GM12873 (cell line): ENCODE measurements at regions not wholly inside any gene's neighbourhood (a gene's known extent, or its start where the extent isn't known, plus 50 kb on each side); places are given as distances from the start of the nearest gene placed in this dataset.

Experiments used
- CTCF ChIP-seq: IDR thresholded peaks from 2 replicates; pipeline ENCODE4 v1.5.1; 2012; ENCODE audit warnings: low read depth, mild to moderate bottlenecking, moderate library complexity, low read length, control low read depth; ENCODE audit not compliant: insufficient read depth; ENCODE audit errors: missing control alignments

- TF ChIP-seq CTCF: no peak
Observed at GRCh38 chr6:87900160-87900698, 147.4 kb upstream of the SPACA1 start.

GRCh38 chr6:87899499-87900147 is 148.0 kb upstream of the SPACA1 start:
- no peak for TF ChIP-seq CTCF

GRCh38 chr6:87897663-87898062 is 150.0 kb upstream of the SPACA1 start:
- TF ChIP-seq CTCF: no peak

- TF ChIP-seq CTCF: no peak
Observed at GRCh38 chr6:87897013-87897412, 150.6 kb upstream of the SPACA1 start.

GRCh38 chr6:87887266-87887665 is 160.4 kb upstream of the SPACA1 start:
- no peak for TF ChIP-seq CTCF

GRCh38 chr6:87884203-87884602 is 163.4 kb upstream of the SPACA1 start:
- no peak for TF ChIP-seq CTCF

GRCh38 chr6:87881342-87881895 is 166.2 kb upstream of the SPACA1 start:
- TF ChIP-seq CTCF: no peak
